Keratinocyte (primary cell): ENCODE measurements at regions not wholly inside any gene's neighbourhood (a gene's known extent, or its start where the extent isn't known, plus 50 kb on each side); places are given as distances from the start of the nearest gene placed in this dataset.

Experiments
- DNase-seq: peaks from one replicate; pipeline ENCODE4 v3.0.0-alpha.2; 2011; ENCODE audit warnings: low read depth, missing footprints, low spot score
- FAIRE-seq: peaks from 2 replicates; lab custom pipeline; 2011; peaks lifted over from hg19 to GRCh38; lab: Jason Lieb, UNC
- H2AFZ ChIP-seq: 2 replicates; pipeline ENCODE4 v1.6.0; 2012; ENCODE audit warnings: low read length, control low read depth, inconsistent platforms; ENCODE audit not compliant: control insufficient read depth
- H3K27ac ChIP-seq: 2 replicates; pipeline ENCODE4 v1.5.1; 2011; ENCODE audit warnings: low read length; ENCODE audit not compliant: control insufficient read depth, insufficient read depth
- H3K27me3 ChIP-seq: 3 replicates; pipeline ENCODE4 v1.6.0; 2011; ENCODE audit warnings: low read length; ENCODE audit not compliant: control insufficient read depth, insufficient read depth; ENCODE audit errors: extremely low read depth
- H3K36me3 ChIP-seq, 2 experiments: 2 replicates in 1 of 2; 3 replicates in 1 of 2; pipeline ENCODE4 v1.5.1; 2011; ENCODE audit warnings: low read length in 2 of 2, mild to moderate bottlenecking in 1 of 2; ENCODE audit not compliant: control insufficient read depth in 2 of 2, insufficient read depth in 2 of 2; ENCODE audit errors: extremely low read depth in 1 of 2
- H3K4me1 ChIP-seq: 3 replicates; pipeline ENCODE4 v1.5.1; 2011; ENCODE audit warnings: low read length; ENCODE audit not compliant: control insufficient read depth, insufficient read depth; ENCODE audit errors: extremely low read depth
- H3K4me2 ChIP-seq: 3 replicates; pipeline ENCODE4 v1.6.0; 2011; ENCODE audit warnings: low read depth, low read length; ENCODE audit not compliant: control insufficient read depth, insufficient read depth; ENCODE audit errors: extremely low read depth
- H3K4me3 ChIP-seq, 3 experiments: fragments of 200-600 bp in 1 of 3; sonication (generic) in 1 of 3; 2 replicates in 2 of 3; 3 replicates in 1 of 3; pipeline ENCODE4 v1.5.1; 2011 to 2016; ENCODE audit warnings: low read length in 3 of 3, mild to moderate bottlenecking in 3 of 3, control low read depth in 2 of 3, inconsistent platforms in 1 of 3, low read depth in 1 of 3, mixed read lengths in 1 of 3, mixed run types in 1 of 3, moderate library complexity in 1 of 3; ENCODE audit not compliant: control insufficient read depth in 2 of 3, insufficient read depth in 2 of 3; ENCODE audit errors: extremely low read depth in 1 of 3
- H3K79me2 ChIP-seq: 2 replicates; pipeline ENCODE4 v1.6.0; 2012; ENCODE audit warnings: low read length; ENCODE audit not compliant: control insufficient read depth, insufficient read depth
- H3K9ac ChIP-seq: 3 replicates; pipeline ENCODE4 v1.6.0; 2011; ENCODE audit warnings: low read length; ENCODE audit not compliant: control insufficient read depth, insufficient read depth; ENCODE audit errors: extremely low read depth
- H3K9me1 ChIP-seq: 3 replicates; pipeline ENCODE4 v1.6.0; 2011; ENCODE audit warnings: low read length; ENCODE audit not compliant: control insufficient read depth, insufficient read depth; ENCODE audit errors: extremely low read depth
- H3K9me3 ChIP-seq: 2 replicates; pipeline ENCODE4 v1.5.1; 2012; ENCODE audit warnings: low read depth, low read length; ENCODE audit not compliant: control insufficient read depth
- H4K20me1 ChIP-seq: 3 replicates; pipeline ENCODE4 v1.6.0; 2011; ENCODE audit warnings: low read length; ENCODE audit not compliant: control insufficient read depth, insufficient read depth; ENCODE audit errors: extremely low read depth
- EZH2 ChIP-seq: IDR thresholded peaks from one replicate; pipeline ENCODE4 v1.6.1; 2012; ENCODE audit warnings: inconsistent platforms, mild to moderate bottlenecking, low read length, moderate library complexity
- dilution Hi-C: fragments of 300-500 bp; cut with MboI; formaldehyde crosslinking; loops from one replicate; pipeline ENCODE4 v1.7.0; 2020; ENCODE audit warnings: low sequenced_read_pairs; ENCODE audit not compliant: extremely low pct_ligation_motif_present
- TF ChIP-seq, protein P1 (sequence below), 3 experiments: IDR thresholded peaks in 1 of 3; conservative IDR thresholded peaks in 1 of 3; optimal IDR thresholded peaks in 1 of 3; 2 replicates in 2 of 3; 3 replicates in 1 of 3; pipeline versions ENCODE3 to v1.5.1; 2011; ENCODE audit warnings: low read length in 3 of 3, mild to moderate bottlenecking in 3 of 3, moderate library complexity in 2 of 3, control low read depth in 1 of 3, inconsistent platforms in 1 of 3; ENCODE audit not compliant: insufficient read depth in 2 of 3; ENCODE audit errors: extremely low read depth in 1 of 3

DNA sequence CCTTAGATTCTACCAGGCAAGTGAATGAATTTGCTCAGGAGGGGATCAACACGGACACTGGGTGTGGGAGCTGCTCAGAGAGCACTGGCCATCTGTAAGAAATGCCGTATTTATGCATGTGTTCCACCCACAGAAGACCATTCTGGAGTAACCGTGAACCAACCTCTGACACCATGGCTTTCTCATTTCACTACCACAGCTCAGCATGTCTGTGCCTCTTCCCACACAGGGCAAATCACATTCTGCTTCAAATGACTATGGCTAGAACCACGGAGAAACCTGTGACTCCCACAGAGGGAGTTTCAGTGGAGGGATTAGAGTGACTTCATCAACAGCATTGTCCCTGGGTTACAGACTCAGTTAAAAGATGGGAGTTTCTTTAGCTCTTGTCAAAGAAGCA, 893.4 kb downstream of the XPNPEP1 start:
- no peak overlapping the region for H3K27ac ChIP-seq
- FAIRE-seq (no peak), DNase-seq (no peak)
- no peak overlapping the region for H3K4me3 ChIP-seq
- H2AFZ ChIP-seq, result no peak overlapping the region
- H3K4me2 ChIP-seq, result no peak overlapping the region
- no peaks in the 10 kb centered on the region for H4K20me1 ChIP-seq
- no peak overlapping the region for H3K9ac ChIP-seq
- TF ChIP-seq, protein P1, sequence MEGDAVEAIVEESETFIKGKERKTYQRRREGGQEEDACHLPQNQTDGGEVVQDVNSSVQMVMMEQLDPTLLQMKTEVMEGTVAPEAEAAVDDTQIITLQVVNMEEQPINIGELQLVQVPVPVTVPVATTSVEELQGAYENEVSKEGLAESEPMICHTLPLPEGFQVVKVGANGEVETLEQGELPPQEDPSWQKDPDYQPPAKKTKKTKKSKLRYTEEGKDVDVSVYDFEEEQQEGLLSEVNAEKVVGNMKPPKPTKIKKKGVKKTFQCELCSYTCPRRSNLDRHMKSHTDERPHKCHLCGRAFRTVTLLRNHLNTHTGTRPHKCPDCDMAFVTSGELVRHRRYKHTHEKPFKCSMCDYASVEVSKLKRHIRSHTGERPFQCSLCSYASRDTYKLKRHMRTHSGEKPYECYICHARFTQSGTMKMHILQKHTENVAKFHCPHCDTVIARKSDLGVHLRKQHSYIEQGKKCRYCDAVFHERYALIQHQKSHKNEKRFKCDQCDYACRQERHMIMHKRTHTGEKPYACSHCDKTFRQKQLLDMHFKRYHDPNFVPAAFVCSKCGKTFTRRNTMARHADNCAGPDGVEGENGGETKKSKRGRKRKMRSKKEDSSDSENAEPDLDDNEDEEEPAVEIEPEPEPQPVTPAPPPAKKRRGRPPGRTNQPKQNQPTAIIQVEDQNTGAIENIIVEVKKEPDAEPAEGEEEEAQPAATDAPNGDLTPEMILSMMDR (optimal IDR thresholded peaks at IDR 0.05 in 1 of 3, IDR thresholded peaks at IDR 0.05 in 1 of 3, conservative IDR thresholded peaks at IDR 0.05 in 1 of 3; ENCODE audit: extremely low read depth in 1 of 3, insufficient read depth in 2 of 3, low read length in 3 of 3), result no peak
- no peak for TF ChIP-seq EZH2
- no peaks in the 10 kb centered on the region for H3K9me3 ChIP-seq
- dilution Hi-C loops, result no loop called here
- no peaks in the 10 kb centered on the region for H3K27me3 ChIP-seq
- no peaks in the 10 kb centered on the region for H3K9me1 ChIP-seq
- H3K4me1 ChIP-seq, result no peaks in the 10 kb centered on the region
- H3K36me3 ChIP-seq, result no peaks in the 10 kb centered on the region
- no peaks in the 10 kb centered on the region for H3K79me2 ChIP-seq

DNA sequence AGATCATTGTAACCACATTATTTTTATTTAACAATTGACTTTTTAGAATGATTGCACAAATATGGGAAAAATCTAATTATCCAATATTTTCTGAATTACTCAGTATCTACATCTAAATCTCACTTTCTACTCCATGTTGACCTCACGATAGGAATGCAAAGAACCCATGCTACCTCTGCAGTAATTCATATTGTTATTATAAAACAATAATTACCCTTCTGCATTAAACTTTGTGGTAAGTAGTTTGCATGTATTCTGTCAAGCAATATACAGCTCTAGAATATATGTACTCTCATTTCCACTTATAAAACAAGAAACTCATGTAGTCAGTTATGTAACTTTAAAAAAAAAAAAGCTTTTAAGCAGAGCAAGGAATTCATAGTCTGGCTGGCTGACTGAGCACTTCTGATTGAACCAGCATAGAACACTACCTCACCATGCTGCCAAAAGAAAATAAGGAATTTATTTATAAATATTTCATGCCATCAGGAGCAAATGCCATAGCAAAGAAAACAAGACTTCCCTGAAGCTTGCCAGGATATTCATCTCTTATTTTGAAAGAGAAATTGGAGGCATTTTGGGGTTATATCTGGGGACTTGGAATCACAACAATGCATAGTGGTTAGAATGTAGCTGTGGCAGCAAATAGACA, 895.7 kb downstream of the XPNPEP1 start:
- dilution Hi-C loops, result no loop called here
- H4K20me1 ChIP-seq, result no peaks in the 10 kb centered on the region
- no peak overlapping the region for H3K4me3 ChIP-seq
- H3K27ac ChIP-seq, result no peak overlapping the region
- no peaks in the 10 kb centered on the region for H3K36me3 ChIP-seq
- TF ChIP-seq, protein P1 (optimal IDR thresholded peaks at IDR 0.05 in 1 of 3, IDR thresholded peaks at IDR 0.05 in 1 of 3, conservative IDR thresholded peaks at IDR 0.05 in 1 of 3; ENCODE audit: extremely low read depth in 1 of 3, insufficient read depth in 2 of 3, low read length in 3 of 3), result no peak
- no peak for TF ChIP-seq EZH2
- FAIRE-seq (no peak), DNase-seq (no peak)
- no peaks in the 10 kb centered on the region for H3K4me1 ChIP-seq
- no peak overlapping the region for H3K9ac ChIP-seq
- no peak overlapping the region for H2AFZ ChIP-seq
- no peaks in the 10 kb centered on the region for H3K27me3 ChIP-seq
- H3K79me2 ChIP-seq, result no peaks in the 10 kb centered on the region
- H3K9me1 ChIP-seq, result no peaks in the 10 kb centered on the region
- H3K4me2 ChIP-seq, result no peak overlapping the region
- H3K9me3 ChIP-seq, result no peaks in the 10 kb centered on the region
